ENCODE measurements at regions not wholly inside any gene's neighbourhood (a gene's known extent, or its start where the extent isn't known, plus 50 kb on each side); places are given as distances from the start of the nearest gene placed in this dataset.

GRCh38 chr4:56745042-56745441 lies 63.9 kb upstream of the HOPX start:
- TF ChIP-seq CTCF (IDR thresholded peaks at IDR 0.05; ENCODE audit: insufficient read depth, low read length): no peak
- no peak overlapping the region for H3K4me3 ChIP-seq (ENCODE audit: low read depth, low read length)
- DNase-seq (ENCODE audit: low read depth): no peak

GRCh38 chr4:56744030-56744429 lies 62.9 kb upstream of the HOPX start:
- TF ChIP-seq CTCF (IDR thresholded peaks at IDR 0.05; ENCODE audit: insufficient read depth, low read length): no peak
- no peak for DNase-seq (ENCODE audit: low read depth)

GRCh38 chr4:56743550-56743949 lies 62.5 kb upstream of the HOPX start:
- DNase-seq (ENCODE audit: low read depth): no peak
- no peak for TF ChIP-seq CTCF (IDR thresholded peaks at IDR 0.05; ENCODE audit: insufficient read depth, low read length)
- no peak overlapping the region for H3K4me3 ChIP-seq (ENCODE audit: low read depth, low read length)

More at GRCh38 chr4:56744030-56744429, 62.9 kb upstream of the HOPX start:
- no peak overlapping the region for H3K4me3 ChIP-seq (ENCODE audit: low read depth, low read length)

- TF ChIP-seq CTCF (IDR thresholded peaks at IDR 0.05; ENCODE audit: insufficient read depth, low read length): no peak
- peak; percentile 14 for DNase-seq (ENCODE audit: low read depth)
- H3K4me3 ChIP-seq (ENCODE audit: low read depth, low read length): no peak overlapping the region
Measured at GRCh38 chr4:56742080-56742871, 61.2 kb upstream of the HOPX start.

GRCh38 chr4:56741595-56741994 lies 60.5 kb upstream of the HOPX start:
- no peak overlapping the region for H3K4me3 ChIP-seq (ENCODE audit: low read depth, low read length)
- no peak for TF ChIP-seq CTCF (IDR thresholded peaks at IDR 0.05; ENCODE audit: insufficient read depth, low read length)
- DNase-seq (ENCODE audit: low read depth): no peak

- TF ChIP-seq CTCF (IDR thresholded peaks at IDR 0.05; ENCODE audit: insufficient read depth, low read length): no peak
- H3K4me3 ChIP-seq (ENCODE audit: low read depth, low read length): no peak overlapping the region
- no peak for DNase-seq (ENCODE audit: low read depth)
Measured at GRCh38 chr4:56739066-56739777, 58.1 kb upstream of the HOPX start.
